OCI-LY3 (cell line): ENCODE measurements at regions not wholly inside any gene's neighbourhood (a gene's known extent, or its start where the extent isn't known, plus 50 kb on each side); places are given as distances from the start of the nearest gene placed in this dataset.

Experiments
- H2AFZ ChIP-seq: fragments of 200-600, 300-600 bp; shearing (Covaris generic); 2 replicates; pipeline ENCODE4 v1.6.0; 2014; ENCODE audit warnings: antibody characterized with exemption, low read depth, low read length
- H3K27ac ChIP-seq: fragments of 200-600, 300-600 bp; sonication (generic); 2 replicates; pipeline ENCODE4 v1.5.1; 2014; ENCODE audit warnings: mild to moderate bottlenecking, low read length, moderate library complexity, mixed read lengths
- H3K27me3 ChIP-seq: fragments of 200-600, 300-600 bp; sonication (generic); 2 replicates; pipeline ENCODE4 v1.6.1; 2014; ENCODE audit warnings: low read depth, low read length, mixed read lengths
- H3K36me3 ChIP-seq: fragments of 200-600, 300-600 bp; sonication (generic); replicated peaks from 2 replicates; pipeline ENCODE3; 2014; ENCODE audit warnings: low read depth, low read length, mixed read lengths
- H3K4me1 ChIP-seq: fragments of 300-600, 200-600 bp; sonication (generic); 2 replicates; pipeline ENCODE4 v1.6.1; 2014; ENCODE audit warnings: low read length, mixed read lengths
- H3K4me2 ChIP-seq: fragments of 200-600, 300-600 bp; sonication (generic); 2 replicates; pipeline ENCODE4 v1.6.1; 2014; ENCODE audit warnings: low read length, mixed read lengths
- H3K4me3 ChIP-seq: fragments of 300-600, 200-600 bp; sonication (generic); 2 replicates; pipeline ENCODE4 v1.5.1; 2014; ENCODE audit warnings: antibody characterized with exemption, mild to moderate bottlenecking, low read length, moderate library complexity
- H3K79me2 ChIP-seq: fragments of 300-600, 200-600 bp; shearing (Covaris generic); 2 replicates; pipeline ENCODE4 v1.6.1; 2014; ENCODE audit warnings: mild to moderate bottlenecking, low read length, mixed read lengths
- H3K9ac ChIP-seq: fragments of 300-600, 200-600 bp; shearing (Covaris generic); 2 replicates; pipeline ENCODE4 v1.6.0; 2014; ENCODE audit warnings: mild to moderate bottlenecking, low read length, moderate library complexity
- H3K9me3 ChIP-seq: fragments of 200-600, 300-600 bp; shearing (Covaris generic); 2 replicates; pipeline ENCODE4 v1.6.1; 2014; ENCODE audit warnings: low read length, mixed read lengths; ENCODE audit not compliant: insufficient read depth
- H4K20me1 ChIP-seq: fragments of 200-600, 300-600 bp; sonication (generic); 2 replicates; pipeline ENCODE4 v1.6.1; 2016; ENCODE audit warnings: low read length, mixed read lengths; ENCODE audit not compliant: insufficient read depth
- CTCF ChIP-seq: fragments of 200-600, 300-600 bp; sonication (generic); IDR thresholded peaks from 2 replicates; pipeline ENCODE4 v1.5.1; 2014; ENCODE audit warnings: antibody characterized with exemption, low read length, low read depth
- EZH2phosphoT487 ChIP-seq: fragments of 200-600 bp; shearing (Covaris generic); IDR thresholded peaks from 2 replicates; pipeline ENCODE4 v1.6.1; 2018; ENCODE audit warnings: antibody characterized with exemption, mixed run types, low read depth

- H3K4me2 ChIP-seq: no peak overlapping the region
- no peak overlapping the region for H3K27ac ChIP-seq
- no peaks in the 10 kb centered on the region for H3K9me3 ChIP-seq
- no peaks in the 10 kb centered on the region for H3K27me3 ChIP-seq
- no peaks in the 10 kb centered on the region for H3K36me3 ChIP-seq
- H2AFZ ChIP-seq: no peak overlapping the region
- H3K79me2 ChIP-seq: no peaks in the 10 kb centered on the region
- H3K9ac ChIP-seq: no peak overlapping the region
- TF ChIP-seq EZH2phosphoT487: no peak
- no peak for TF ChIP-seq CTCF
- H4K20me1 ChIP-seq: no peaks in the 10 kb centered on the region
- H3K4me1 ChIP-seq: no peaks in the 10 kb centered on the region
- H3K4me3 ChIP-seq: no peak overlapping the region
These were observed 204.2 kb downstream of the FGF9 start for GRCh38 chr13:21875116-21875515.

- H3K4me2 ChIP-seq: no peak overlapping the region
- no peaks in the 10 kb centered on the region for H3K27me3 ChIP-seq
- no peak overlapping the region for H3K9ac ChIP-seq
- H2AFZ ChIP-seq: no peak overlapping the region
- TF ChIP-seq EZH2phosphoT487: no peak
- no peak for TF ChIP-seq CTCF
- no peaks in the 10 kb centered on the region for H3K9me3 ChIP-seq
- no peaks in the 10 kb centered on the region for H3K4me1 ChIP-seq
- H3K27ac ChIP-seq: no peak overlapping the region
- H3K79me2 ChIP-seq: no peaks in the 10 kb centered on the region
- no peaks in the 10 kb centered on the region for H3K36me3 ChIP-seq
- H3K4me3 ChIP-seq: no peak overlapping the region
- no peaks in the 10 kb centered on the region for H4K20me1 ChIP-seq
These were observed 208.5 kb downstream of the FGF9 start for GRCh38 chr13:21879263-21879914.

GRCh38 chr13:21882766-21883165, 211.9 kb downstream of the FGF9 start:
- H3K4me3 ChIP-seq: no peak overlapping the region
- no peak overlapping the region for H3K9ac ChIP-seq
- H3K9me3 ChIP-seq: no peaks in the 10 kb centered on the region
- no peaks in the 10 kb centered on the region for H3K27me3 ChIP-seq
- H4K20me1 ChIP-seq: no peaks in the 10 kb centered on the region
- TF ChIP-seq CTCF (no peak), EZH2phosphoT487 (no peak)
- no peak overlapping the region for H3K27ac ChIP-seq
- no peaks in the 10 kb centered on the region for H3K79me2 ChIP-seq
- no peaks in the 10 kb centered on the region for H3K36me3 ChIP-seq
- H3K4me1 ChIP-seq: no peaks in the 10 kb centered on the region
- no peak overlapping the region for H2AFZ ChIP-seq
- H3K4me2 ChIP-seq: no peak overlapping the region

GRCh38 chr13:21883713-21884112, 212.8 kb downstream of the FGF9 start:
- Histone ChIP-seq H3K36me3 (no peaks in the 10 kb centered on the region), H3K4me1 (no peaks in the 10 kb centered on the region), H3K9me3 (no peaks in the 10 kb centered on the region), H3K4me3 (no peak overlapping the region), H3K79me2 (no peaks in the 10 kb centered on the region), H4K20me1 (no peaks in the 10 kb centered on the region), H3K4me2 (no peak overlapping the region), H3K9ac (no peak overlapping the region), H3K27ac (no peak overlapping the region), H3K27me3 (no peaks in the 10 kb centered on the region), H2AFZ (no peak overlapping the region)
- TF ChIP-seq CTCF (no peak), EZH2phosphoT487 (no peak)
